Loucy (cell line): ENCODE measurements at regions not wholly inside any gene's neighbourhood (a gene's known extent, or its start where the extent isn't known, plus 50 kb on each side); places are given as distances from the start of the nearest gene placed in this dataset.

Experiments used
- H2AFZ ChIP-seq: fragments of 200-600 bp; sonication (generic); 2 replicates; pipeline ENCODE4 v1.6.0; 2016; ENCODE audit warnings: antibody characterized with exemption, mild to moderate bottlenecking, low read length, moderate library complexity
- H3F3A ChIP-seq: fragments of 200-600 bp; 2 replicates; pipeline ENCODE4 v1.6.0; 2016; ENCODE audit warnings: antibody characterized with exemption, low read depth, mild to moderate bottlenecking
- H3K27me3 ChIP-seq: fragments of 200-600 bp; sonication (generic); 2 replicates; pipeline ENCODE4 v1.6.1; 2014; ENCODE audit warnings: low read length, mild to moderate bottlenecking; ENCODE audit not compliant: insufficient read depth, poor library complexity, severe bottlenecking
- H3K36me3 ChIP-seq: fragments of 200-600 bp; sonication (generic); 2 replicates; pipeline ENCODE4 v1.6.1; 2016; ENCODE audit warnings: low read length; ENCODE audit not compliant: insufficient read depth
- H3K4me1 ChIP-seq: fragments of 200-600 bp; sonication (generic); 2 replicates; pipeline ENCODE4 v1.5.1; 2014; ENCODE audit warnings: low read length, mild to moderate bottlenecking; ENCODE audit not compliant: insufficient read depth, poor library complexity, severe bottlenecking
- H3K4me2 ChIP-seq: fragments of 200-600 bp; sonication (generic); 2 replicates; pipeline ENCODE4 v1.6.0; 2014; ENCODE audit warnings: antibody characterized with exemption, low read length, low read depth, mild to moderate bottlenecking; ENCODE audit not compliant: poor library complexity, severe bottlenecking
- H3K4me3 ChIP-seq: fragments of 200-600 bp; sonication (generic); 2 replicates; pipeline ENCODE4 v1.5.1; 2014; ENCODE audit warnings: low read length, mild to moderate bottlenecking, mixed read lengths; ENCODE audit not compliant: poor library complexity, severe bottlenecking
- H3K79me2 ChIP-seq: fragments of 200-600 bp; sonication (generic); 2 replicates; pipeline ENCODE4 v1.6.1; 2014; ENCODE audit warnings: low read length; ENCODE audit not compliant: insufficient read depth
- H3K9ac ChIP-seq: fragments of 200-600 bp; sonication (generic); 2 replicates; pipeline ENCODE4 v1.6.0; 2014; ENCODE audit warnings: mild to moderate bottlenecking, low read depth, low read length, moderate library complexity; ENCODE audit not compliant: poor library complexity, severe bottlenecking
- H3K9me2 ChIP-seq: fragments of 200-600 bp; sonication (generic); replicated peaks from 2 replicates; pipeline ENCODE4 v1.6.1; 2016; ENCODE audit warnings: low read depth, low read length, mixed read lengths
- H3K9me3 ChIP-seq: fragments of 200-600 bp; sonication (generic); 2 replicates; pipeline ENCODE4 v1.6.1; 2014; ENCODE audit warnings: mild to moderate bottlenecking, antibody characterized with exemption, low read length, low read depth; ENCODE audit not compliant: insufficient read depth
- H4K20me1 ChIP-seq: fragments of 200-600 bp; sonication (generic); 2 replicates; pipeline ENCODE4 v1.6.0; 2014; ENCODE audit warnings: antibody characterized with exemption, low read length, mild to moderate bottlenecking; ENCODE audit not compliant: insufficient read depth, poor library complexity, severe bottlenecking
- EZH2phosphoT487 ChIP-seq: fragments of 200-600 bp; IDR thresholded peaks from 2 replicates; pipeline ENCODE4 v1.6.1; 2018; ENCODE audit warnings: antibody characterized with exemption, mild to moderate bottlenecking, moderate library complexity, borderline replicate concordance
- TF ChIP-seq, protein P1 (sequence below): fragments of 200-600 bp; sonication (generic); conservative IDR thresholded peaks from 2 replicates; pipeline ENCODE4 v1.5.1; 2014; ENCODE audit warnings: mild to moderate bottlenecking, antibody characterized with exemption, low read length

DNA sequence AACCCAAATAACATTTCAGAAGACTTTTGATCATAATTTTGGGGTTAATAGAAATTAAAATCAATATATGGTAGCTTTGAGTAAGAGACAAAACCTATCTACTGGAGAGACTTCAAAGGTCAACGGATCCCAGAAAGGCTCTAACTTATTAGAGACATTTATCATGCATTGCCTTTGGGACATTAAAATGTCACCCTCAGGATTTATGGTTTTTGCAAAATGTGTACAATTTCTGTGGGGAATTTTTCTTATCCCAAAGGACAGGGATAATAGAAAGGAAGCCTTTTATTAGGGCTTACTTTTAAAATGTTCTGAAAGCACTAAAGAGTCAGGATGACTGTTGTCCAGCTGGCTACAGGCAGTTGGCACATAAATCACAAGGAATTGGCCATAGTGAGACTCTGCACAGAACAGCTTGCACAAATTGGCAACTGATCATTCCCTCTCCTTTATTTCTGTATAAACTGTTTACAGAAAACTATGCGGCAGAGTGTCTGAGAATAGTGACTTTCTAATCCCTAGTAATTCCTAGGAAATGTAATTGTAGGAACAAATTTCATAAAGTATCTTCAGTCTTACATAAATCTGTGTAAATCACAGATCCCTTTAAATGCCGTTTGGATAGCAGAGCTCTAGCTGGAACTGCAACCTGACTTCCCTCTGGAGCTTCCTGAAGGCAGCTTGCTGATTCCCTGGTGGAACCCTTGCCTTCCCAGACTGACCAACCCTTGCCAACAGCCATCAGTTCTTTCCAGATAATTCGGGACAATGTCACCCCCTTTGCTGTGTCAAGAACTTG is 201.1 kb upstream of the PREP start:
- H3K9me2 ChIP-seq: no peaks in the 10 kb centered on the region
- H3K4me3 ChIP-seq: no peak overlapping the region
- no peaks in the 10 kb centered on the region for H3F3A ChIP-seq
- no peak overlapping the region for H2AFZ ChIP-seq
- no peak overlapping the region for H3K4me2 ChIP-seq
- no peak overlapping the region for H3K9ac ChIP-seq
- H3K36me3 ChIP-seq: no peaks in the 10 kb centered on the region
- no peaks in the 10 kb centered on the region for H3K9me3 ChIP-seq
- H3K27me3 ChIP-seq: no peaks in the 10 kb centered on the region
- no peaks in the 10 kb centered on the region for H3K4me1 ChIP-seq
- TF ChIP-seq, protein P1, sequence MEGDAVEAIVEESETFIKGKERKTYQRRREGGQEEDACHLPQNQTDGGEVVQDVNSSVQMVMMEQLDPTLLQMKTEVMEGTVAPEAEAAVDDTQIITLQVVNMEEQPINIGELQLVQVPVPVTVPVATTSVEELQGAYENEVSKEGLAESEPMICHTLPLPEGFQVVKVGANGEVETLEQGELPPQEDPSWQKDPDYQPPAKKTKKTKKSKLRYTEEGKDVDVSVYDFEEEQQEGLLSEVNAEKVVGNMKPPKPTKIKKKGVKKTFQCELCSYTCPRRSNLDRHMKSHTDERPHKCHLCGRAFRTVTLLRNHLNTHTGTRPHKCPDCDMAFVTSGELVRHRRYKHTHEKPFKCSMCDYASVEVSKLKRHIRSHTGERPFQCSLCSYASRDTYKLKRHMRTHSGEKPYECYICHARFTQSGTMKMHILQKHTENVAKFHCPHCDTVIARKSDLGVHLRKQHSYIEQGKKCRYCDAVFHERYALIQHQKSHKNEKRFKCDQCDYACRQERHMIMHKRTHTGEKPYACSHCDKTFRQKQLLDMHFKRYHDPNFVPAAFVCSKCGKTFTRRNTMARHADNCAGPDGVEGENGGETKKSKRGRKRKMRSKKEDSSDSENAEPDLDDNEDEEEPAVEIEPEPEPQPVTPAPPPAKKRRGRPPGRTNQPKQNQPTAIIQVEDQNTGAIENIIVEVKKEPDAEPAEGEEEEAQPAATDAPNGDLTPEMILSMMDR: no peak
- TF ChIP-seq EZH2phosphoT487: no peak
- H4K20me1 ChIP-seq: no peaks in the 10 kb centered on the region
- H3K79me2 ChIP-seq: no peaks in the 10 kb centered on the region

DNA sequence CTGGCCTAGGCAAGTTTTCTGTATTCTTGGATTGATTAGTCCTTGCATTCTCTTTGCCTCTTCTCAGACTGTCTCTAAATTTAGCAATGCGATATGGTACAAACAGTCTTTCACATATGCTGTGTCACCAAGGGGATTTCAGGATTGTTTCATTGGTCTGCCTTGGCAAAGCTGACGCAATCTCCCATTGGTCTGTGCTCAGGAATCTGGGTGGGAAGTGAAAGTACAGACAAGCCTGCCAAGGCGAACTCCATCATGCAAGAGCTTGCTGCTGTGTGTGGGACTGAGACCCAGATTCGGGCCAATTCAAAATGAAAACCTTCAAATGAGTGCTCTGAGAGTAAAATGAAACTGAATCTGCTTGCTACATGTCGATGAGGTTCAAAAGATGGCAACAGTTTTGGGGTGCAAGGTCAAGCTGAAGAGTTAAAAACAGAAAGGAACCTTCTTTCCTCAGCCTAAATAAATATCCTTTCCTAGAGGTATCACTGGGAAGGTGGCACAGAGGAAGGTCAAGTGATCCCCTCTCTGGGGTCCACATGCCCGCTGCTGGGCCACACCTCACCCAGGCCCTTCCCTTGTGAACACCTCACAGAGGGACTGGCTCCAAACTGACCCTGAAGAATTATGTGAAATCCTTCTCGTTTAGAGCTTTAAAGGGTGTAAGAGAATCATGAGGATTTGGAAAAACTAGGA is 198.8 kb upstream of the PREP start:
- no peaks in the 10 kb centered on the region for H4K20me1 ChIP-seq
- no peaks in the 10 kb centered on the region for H3K9me2 ChIP-seq
- H3K9ac ChIP-seq: no peak overlapping the region
- no peak overlapping the region for H3K4me3 ChIP-seq
- no peaks in the 10 kb centered on the region for H3K27me3 ChIP-seq
- H2AFZ ChIP-seq: 0 out of 2 replicates have a peak overlapping the region, but pooled peaks have one; percentile 13
- TF ChIP-seq EZH2phosphoT487: no peak
- TF ChIP-seq, protein P1: no peak
- H3K9me3 ChIP-seq: no peaks in the 10 kb centered on the region
- H3K79me2 ChIP-seq: no peaks in the 10 kb centered on the region
- no peaks in the 10 kb centered on the region for H3F3A ChIP-seq
- H3K36me3 ChIP-seq: no peaks in the 10 kb centered on the region
- H3K4me2 ChIP-seq: no peak overlapping the region
- no peaks in the 10 kb centered on the region for H3K4me1 ChIP-seq

DNA sequence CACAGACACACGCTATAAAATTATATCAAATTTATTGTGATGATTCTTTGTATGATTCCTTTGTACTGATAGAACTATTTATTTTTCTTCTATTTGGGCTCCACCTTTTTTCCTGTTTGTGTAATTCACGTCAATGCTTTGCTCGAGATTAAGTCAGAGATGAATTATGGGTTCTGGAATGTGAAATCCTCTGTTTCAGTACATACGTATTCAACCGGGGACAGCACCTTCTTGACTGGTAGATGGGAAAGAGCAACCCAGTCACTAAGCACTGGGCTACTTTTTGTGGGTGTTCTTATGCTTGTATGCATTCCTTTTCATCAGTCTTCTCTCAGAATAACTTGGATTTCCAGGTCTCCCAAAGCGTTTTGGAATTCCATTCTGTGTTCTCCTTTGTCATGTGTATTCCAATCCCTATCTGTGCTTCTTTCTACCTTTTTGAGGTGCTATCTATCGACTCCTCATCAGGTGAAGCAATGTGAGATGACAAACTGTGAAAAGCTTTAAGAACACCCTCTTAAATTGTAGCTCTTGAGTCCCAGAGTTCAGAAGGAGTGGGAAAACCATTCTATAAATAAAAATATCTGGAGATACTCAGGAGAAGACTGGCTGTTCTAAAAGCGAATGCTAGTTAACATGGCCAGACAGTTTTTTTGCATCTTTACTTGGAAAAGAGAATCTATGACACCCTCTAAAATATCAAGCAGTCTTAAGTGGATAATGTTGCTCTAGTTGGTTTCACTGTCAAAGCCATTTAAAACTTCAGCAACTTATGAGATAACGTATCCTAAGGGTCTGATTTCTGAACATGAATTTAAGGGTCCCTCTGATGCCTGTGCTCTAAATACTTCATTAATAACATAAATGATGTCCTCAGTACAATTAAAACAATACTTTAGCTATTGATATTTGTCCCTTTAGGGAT is 197.7 kb upstream of the PREP start:
- H2AFZ ChIP-seq: no peak overlapping the region
- no peak overlapping the region for H3K4me3 ChIP-seq

More for the DNA sequence above, 197.7 kb upstream of the PREP start:
- H3K9me2 ChIP-seq: no peaks in the 10 kb centered on the region
- H3K79me2 ChIP-seq: no peaks in the 10 kb centered on the region
- no peaks in the 10 kb centered on the region for H4K20me1 ChIP-seq
- H3K4me2 ChIP-seq: no peak overlapping the region
- no peaks in the 10 kb centered on the region for H3K27me3 ChIP-seq
- H3F3A ChIP-seq: no peaks in the 10 kb centered on the region
- no peaks in the 10 kb centered on the region for H3K36me3 ChIP-seq
- H3K4me1 ChIP-seq: no peaks in the 10 kb centered on the region
- no peaks in the 10 kb centered on the region for H3K9me3 ChIP-seq
- no peak overlapping the region for H3K9ac ChIP-seq
- TF ChIP-seq, protein P1: no peak
- no peak for TF ChIP-seq EZH2phosphoT487
